Trophoblast cell (in vitro differentiated cells and primary cell): ENCODE measurements at regions not wholly inside any gene's neighbourhood (a gene's known extent, or its start where the extent isn't known, plus 50 kb on each side); places are given as distances from the start of the nearest gene placed in this dataset.
"Not testable (repeated sequence)": the region's sequence is repeated elsewhere in the genome, so short reads cannot be mapped to it uniquely, and the experiment has no call there.

ENCODE experiments used
- DNase-seq, 2 donors: peaks; one replicate each; pipeline ENCODE4 v3.0.0-alpha.2; 2016
- H2AFZ ChIP-seq: 2 replicates; pipeline ENCODE4 v1.6.1; 2013; ENCODE audit warnings: low read length, moderate library complexity, mild to moderate bottlenecking; ENCODE audit not compliant: insufficient read depth, poor library complexity
- H2AK5ac ChIP-seq: 2 replicates; pipeline ENCODE4 v1.6.1; 2013; ENCODE audit warnings: mild to moderate bottlenecking, low read length
- H2BK120ac ChIP-seq: 2 replicates; pipeline ENCODE4 v1.6.1; 2013; ENCODE audit warnings: low read length, mild to moderate bottlenecking, moderate library complexity; ENCODE audit not compliant: insufficient read depth, poor library complexity
- H2BK12ac ChIP-seq: 2 replicates; pipeline ENCODE4 v1.6.1; 2013; ENCODE audit warnings: mild to moderate bottlenecking, low read length, moderate library complexity
- H2BK5ac ChIP-seq: 2 replicates; pipeline ENCODE4 v1.6.1; 2013; ENCODE audit warnings: low read length, low read depth, moderate library complexity, mild to moderate bottlenecking; ENCODE audit not compliant: poor library complexity
- H3K14ac ChIP-seq: 2 replicates; pipeline ENCODE4 v1.6.1; 2013; ENCODE audit warnings: mild to moderate bottlenecking, low read length
- H3K18ac ChIP-seq: 2 replicates; pipeline ENCODE4 v1.6.1; 2013; ENCODE audit warnings: mild to moderate bottlenecking, low read length
- H3K23ac ChIP-seq: 2 replicates; pipeline ENCODE4 v1.6.1; 2013; ENCODE audit warnings: low read length
- H3K27ac ChIP-seq: 2 replicates; pipeline ENCODE4 v1.5.1; 2013; ENCODE audit warnings: low read depth, mild to moderate bottlenecking, inconsistent platforms, low read length, moderate library complexity
- H3K27me3 ChIP-seq: 2 replicates; pipeline ENCODE4 v1.6.1; 2013; ENCODE audit warnings: inconsistent platforms, mild to moderate bottlenecking, low read length, moderate library complexity; ENCODE audit not compliant: insufficient read depth
- H3K36me3 ChIP-seq, 2 experiments: 1 replicate in 1 of 2; 2 replicates in 1 of 2; pipeline ENCODE4 v1.6.1; 2013; ENCODE audit warnings: low read length in 2 of 2, mild to moderate bottlenecking in 2 of 2, moderate library complexity in 1 of 2; ENCODE audit not compliant: insufficient read depth in 2 of 2, control insufficient read depth in 1 of 2
- H3K4ac ChIP-seq: 2 replicates; pipeline ENCODE4 v1.6.1; 2013; ENCODE audit warnings: low read depth, mild to moderate bottlenecking, low read length, moderate library complexity
- H3K4me1 ChIP-seq, 2 experiments: 1 replicate in 1 of 2; 2 replicates in 1 of 2; pipeline ENCODE4 v1.6.1; 2013; ENCODE audit warnings: low read length in 2 of 2, mild to moderate bottlenecking in 2 of 2, moderate library complexity in 1 of 2; ENCODE audit not compliant: insufficient read depth in 2 of 2, control insufficient read depth in 1 of 2
- H3K4me2 ChIP-seq: 2 replicates; pipeline ENCODE4 v1.6.1; 2013; ENCODE audit warnings: inconsistent platforms, mild to moderate bottlenecking, low read length, moderate library complexity
- H3K4me3 ChIP-seq: 2 replicates; pipeline ENCODE4 v1.5.1; 2013; ENCODE audit warnings: mild to moderate bottlenecking, low read depth, low read length, inconsistent platforms
- H3K79me1 ChIP-seq: one replicate; pipeline ENCODE4 v1.6.1; 2013; ENCODE audit warnings: low read length
- H3K79me2 ChIP-seq: 2 replicates; pipeline ENCODE4 v1.6.1; 2013; ENCODE audit warnings: low read length, mild to moderate bottlenecking; ENCODE audit not compliant: control insufficient read depth, insufficient read depth, poor library complexity
- H3K9ac ChIP-seq: 2 replicates; pipeline ENCODE4 v1.6.1; 2013; ENCODE audit warnings: mild to moderate bottlenecking, low read length
- H3K9me3 ChIP-seq: 2 replicates; pipeline ENCODE4 v1.6.1; 2013; ENCODE audit warnings: low read depth, mild to moderate bottlenecking, control low read depth, inconsistent platforms, low read length; ENCODE audit not compliant: insufficient read depth
- H4K12ac ChIP-seq: 2 replicates; pipeline ENCODE4 v1.6.1; 2013; ENCODE audit warnings: low read depth, mild to moderate bottlenecking, low read length, moderate library complexity
- H4K8ac ChIP-seq: 2 replicates; pipeline ENCODE4 v1.6.1; 2013; ENCODE audit warnings: low read depth, mild to moderate bottlenecking, low read length, moderate library complexity
- H4K91ac ChIP-seq: one replicate; pipeline ENCODE4 v1.6.1; 2013; ENCODE audit warnings: low read depth, mild to moderate bottlenecking, low read length, moderate library complexity
- WGBS: extraction: QIAGEN DNeasy Blood & Tissue Kit; methylation state at CpG from one replicate; pipeline ENCODE4 v1.1.7; 2013; ENCODE audit warnings: missing lambda C conversion rate; ENCODE audit not compliant: insufficient read length, insufficient coverage; ENCODE audit errors: extremely low coverage; 5-methylcytosine and 5-hydroxymethylcytosine counted together

DNA sequence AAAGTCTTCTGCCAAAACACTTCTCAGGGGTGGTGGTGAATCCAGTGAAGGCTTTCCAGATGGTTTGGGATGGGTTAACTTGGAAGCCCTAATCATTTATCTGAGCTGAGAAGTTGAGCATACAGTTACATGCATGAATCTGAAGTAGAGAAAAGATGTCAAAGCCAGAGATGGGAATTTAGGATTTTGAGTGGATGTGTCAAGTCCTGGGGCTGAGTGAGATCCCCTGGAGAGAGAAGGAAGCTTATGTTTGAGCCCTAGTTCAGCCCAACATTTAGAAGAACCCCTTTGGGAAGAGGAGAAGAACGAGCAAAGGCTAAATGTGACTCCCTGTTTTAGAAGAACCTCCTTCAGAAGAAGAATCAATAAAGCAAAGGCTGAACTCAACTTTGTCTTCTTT is 129.1 kb upstream of the TPTE start:
- H2BK12ac ChIP-seq, H2AFZ ChIP-seq, H2BK120ac ChIP-seq, H2AK5ac ChIP-seq, DNase-seq, H4K8ac ChIP-seq, H3K14ac ChIP-seq, H2BK5ac ChIP-seq, H3K23ac ChIP-seq, H3K4me1 ChIP-seq, H3K18ac ChIP-seq, H3K4ac ChIP-seq, H3K27me3 ChIP-seq, H3K27ac ChIP-seq, H3K36me3 ChIP-seq, H3K4me3 ChIP-seq, H4K12ac ChIP-seq, H3K9ac ChIP-seq, H4K91ac ChIP-seq, H3K4me2 ChIP-seq, H3K79me2 ChIP-seq, H3K79me1 ChIP-seq: not testable (repeated sequence)
- H3K9me3 ChIP-seq: peaks cover 11% of the 10 kb centered on the region
- no CpG with 5 or more reads among the region's 1 CpG for WGBS

DNA sequence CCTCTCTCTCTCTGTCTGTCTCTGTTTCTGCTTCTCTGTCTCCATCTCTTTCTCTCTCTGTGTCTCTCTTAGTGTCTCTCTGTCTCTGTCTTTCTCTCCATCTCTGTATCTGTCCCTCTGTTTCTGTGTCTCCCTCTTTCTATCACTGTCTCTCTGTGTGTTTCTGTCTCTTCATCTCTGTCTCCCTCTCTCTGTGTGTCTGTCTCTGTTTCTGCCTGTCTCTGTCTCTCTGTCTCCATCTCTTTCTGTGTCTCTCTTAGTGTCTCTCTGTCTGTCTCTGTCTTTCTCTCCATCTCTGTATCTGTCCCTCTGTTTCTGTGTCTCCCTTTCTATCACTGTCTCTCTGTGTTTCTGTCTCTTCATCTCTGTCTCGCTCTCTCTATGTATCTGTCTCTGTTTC is 125.4 kb upstream of the TPTE start:
- WGBS: no CpG with 5 or more reads among the region's 1 CpG
- not testable (repeated sequence) for H2BK120ac ChIP-seq, H3K9ac ChIP-seq, H3K4me2 ChIP-seq, H4K8ac ChIP-seq, H3K27me3 ChIP-seq, H2AK5ac ChIP-seq, H4K91ac ChIP-seq, H3K4ac ChIP-seq, H3K4me1 ChIP-seq, DNase-seq, H3K27ac ChIP-seq, H4K12ac ChIP-seq, H3K36me3 ChIP-seq, H3K4me3 ChIP-seq, H3K23ac ChIP-seq, H3K79me2 ChIP-seq, H3K79me1 ChIP-seq, H2BK5ac ChIP-seq, H2AFZ ChIP-seq, H3K18ac ChIP-seq, H3K14ac ChIP-seq, H2BK12ac ChIP-seq
- peaks cover 17% of the 10 kb centered on the region for H3K9me3 ChIP-seq

DNA sequence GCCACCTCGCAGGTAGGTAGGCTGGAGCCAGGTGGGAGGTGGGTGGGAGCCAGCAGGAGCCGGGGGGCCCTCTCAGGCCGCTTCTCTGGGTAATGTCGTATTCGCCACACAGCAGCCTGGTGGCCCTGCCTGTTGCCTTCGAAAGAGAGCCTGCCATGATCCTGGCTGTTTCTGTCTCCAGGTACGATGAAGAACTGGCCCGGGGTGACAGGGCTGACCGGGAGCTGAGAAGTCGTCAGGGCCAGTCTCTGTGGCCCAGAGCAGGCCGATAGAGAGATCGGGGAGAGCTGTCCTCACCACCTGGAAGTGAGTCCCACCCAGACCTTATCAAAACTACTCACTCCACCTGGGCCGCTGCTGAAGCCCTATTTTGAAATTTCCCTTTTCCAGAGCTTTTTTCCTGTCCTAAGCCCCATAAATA is 123.9 kb upstream of the TPTE start:
- not testable (repeated sequence) for H3K79me2 ChIP-seq, H3K27me3 ChIP-seq, H3K18ac ChIP-seq, H2BK12ac ChIP-seq, DNase-seq, H3K14ac ChIP-seq, H3K23ac ChIP-seq, H3K4me1 ChIP-seq, H3K9ac ChIP-seq, H2AK5ac ChIP-seq, H2AFZ ChIP-seq, H3K27ac ChIP-seq, H4K8ac ChIP-seq, H4K91ac ChIP-seq, H3K4ac ChIP-seq, H3K36me3 ChIP-seq, H4K12ac ChIP-seq, H2BK120ac ChIP-seq, H2BK5ac ChIP-seq, H3K79me1 ChIP-seq, H3K4me2 ChIP-seq, H3K4me3 ChIP-seq
- H3K9me3 ChIP-seq: peaks cover 30% of the 10 kb centered on the region
- WGBS: no CpG with 5 or more reads among the region's 13 CpGs

GRCh38 chr21:10398692-10399489 is 122.5 kb upstream of the TPTE start:
- not testable (repeated sequence) for H4K12ac ChIP-seq, H3K27ac ChIP-seq, H3K4me3 ChIP-seq, H3K36me3 ChIP-seq, H3K18ac ChIP-seq, H3K79me2 ChIP-seq, H2BK120ac ChIP-seq, H3K79me1 ChIP-seq, H4K8ac ChIP-seq, H3K4me1 ChIP-seq, H2AK5ac ChIP-seq, DNase-seq, H3K4ac ChIP-seq, H2BK12ac ChIP-seq, H4K91ac ChIP-seq, H2BK5ac ChIP-seq, H3K23ac ChIP-seq, H3K27me3 ChIP-seq, H3K4me2 ChIP-seq, H2AFZ ChIP-seq, H3K9ac ChIP-seq, H3K14ac ChIP-seq
- peaks cover 42% of the 10 kb centered on the region for H3K9me3 ChIP-seq
- WGBS: no CpG with 5 or more reads among the region's 10 CpGs
